ENCODE measurements at regions not wholly inside any gene's neighbourhood (a gene's known extent, or its start where the extent isn't known, plus 50 kb on each side); places are given as distances from the start of the nearest gene placed in this dataset.

GRCh38 chr4:165621983-165622382 lies 243.2 kb downstream of the CPE start:
- TF ChIP-seq CTCF (IDR thresholded peaks at IDR 0.05) (no peak), POLR2A (IDR thresholded peaks at IDR 0.05) (no peak), EP300 (IDR thresholded peaks at IDR 0.05; ENCODE audit: low read depth) (no peak), POLR2AphosphoS5 (IDR thresholded peaks at IDR 0.05) (no peak)

Measured in transverse colon (tissue), 4 donors.